ENCODE measurements at regions not wholly inside any gene's neighbourhood (a gene's known extent, or its start where the extent isn't known, plus 50 kb on each side); places are given as distances from the start of the nearest gene placed in this dataset.

DNA sequence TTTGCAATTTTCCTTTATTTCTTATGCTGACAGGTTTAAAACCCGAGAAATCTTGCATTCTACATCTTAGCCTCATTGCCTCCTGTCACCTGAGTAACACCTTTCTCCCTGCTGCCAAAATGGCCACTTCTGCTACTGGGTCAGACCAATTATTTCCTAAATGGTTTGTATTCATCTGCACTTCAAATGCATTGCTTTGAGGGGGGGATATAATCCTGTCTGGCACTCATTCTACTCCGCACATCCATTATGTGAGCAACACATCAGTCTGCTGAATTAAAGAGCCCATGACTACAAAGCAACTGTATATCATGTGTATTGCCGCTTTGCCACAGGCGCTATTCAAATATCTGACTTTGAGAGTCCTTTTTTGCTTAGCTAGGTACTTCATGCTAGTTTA, 141.6 kb upstream of the TSHZ2 start:
- Histone ChIP-seq H3K9ac (no peak overlapping the region), H3K27me3 (replicated peaks; ENCODE audit: insufficient read depth) (no peaks in the 10 kb centered on the region), H4K20me1 (ENCODE audit: insufficient read depth) (no peaks in the 10 kb centered on the region), H3K36me3 (ENCODE audit: low read depth) (no peaks in the 10 kb centered on the region), H3K79me2 (ENCODE audit: insufficient read depth) (no peaks in the 10 kb centered on the region), H3K27ac (no peak overlapping the region), H3K9me2 (ENCODE audit: insufficient read depth) (no peaks in the 10 kb centered on the region), H3K4me1 (ENCODE audit: insufficient read depth) (peaks cover 10% of the 10 kb centered on the region), H3K4me3 (no peak overlapping the region), H3K9me3 (ENCODE audit: low read depth) (no peaks in the 10 kb centered on the region), H3K4me2 (ENCODE audit: unreplicated experiment) (no peak overlapping the region), H2AFZ (no peak overlapping the region), H3F3A (ENCODE audit: insufficient read depth) (no peaks in the 10 kb centered on the region)
- no peak for TF ChIP-seq EZH2 (IDR thresholded peaks at IDR 0.05; ENCODE audit: insufficient read depth, poor library complexity, severe bottlenecking)
- no peak for TF ChIP-seq EZH2phosphoT487 (IDR thresholded peaks at IDR 0.05; ENCODE audit: insufficient read depth, low read depth)
- no peak for DNase-seq
- in situ Hi-C loops (cut with MboI): no loop called here
- 74 to 76% methylated on average over 4 of the region's 4 CpGs for WGBS, 2 experiments (ENCODE audit: low coverage in 1 of 2, low lambda C conversion rate in 2 of 2, missing lambda C conversion rate in 2 of 2)

GRCh38 chr20:52829111-52829510, 143.0 kb upstream of the TSHZ2 start:
- TF ChIP-seq EZH2phosphoT487 (IDR thresholded peaks at IDR 0.05; ENCODE audit: insufficient read depth, low read depth): no peak
- TF ChIP-seq EZH2 (IDR thresholded peaks at IDR 0.05; ENCODE audit: insufficient read depth, poor library complexity, severe bottlenecking): no peak
- H3K9ac ChIP-seq: no peak overlapping the region
- H2AFZ ChIP-seq: no peak overlapping the region
- in situ Hi-C loops (cut with MboI): no loop called here
- no peaks in the 10 kb centered on the region for H3K36me3 ChIP-seq (ENCODE audit: low read depth)
- H3K4me1 ChIP-seq (ENCODE audit: insufficient read depth): peaks cover 10% of the 10 kb centered on the region
- H3K9me3 ChIP-seq (ENCODE audit: low read depth): no peaks in the 10 kb centered on the region
- H3K79me2 ChIP-seq (ENCODE audit: insufficient read depth): no peaks in the 10 kb centered on the region
- H3K27me3 ChIP-seq (replicated peaks; ENCODE audit: insufficient read depth): no peaks in the 10 kb centered on the region
- no peaks in the 10 kb centered on the region for H3F3A ChIP-seq (ENCODE audit: insufficient read depth)
- no peak overlapping the region for H3K27ac ChIP-seq
- no peaks in the 10 kb centered on the region for H4K20me1 ChIP-seq (ENCODE audit: insufficient read depth)
- no peaks in the 10 kb centered on the region for H3K9me2 ChIP-seq (ENCODE audit: insufficient read depth)
- H3K4me3 ChIP-seq: no peak overlapping the region
- DNase-seq: no peak
- no peak overlapping the region for H3K4me2 ChIP-seq (ENCODE audit: unreplicated experiment)

- Histone ChIP-seq H3K4me2 (ENCODE audit: unreplicated experiment) (peak overlapping the region; percentile 1), H3K9me2 (ENCODE audit: insufficient read depth) (no peaks in the 10 kb centered on the region), H3F3A (ENCODE audit: insufficient read depth) (no peaks in the 10 kb centered on the region), H3K36me3 (ENCODE audit: low read depth) (no peaks in the 10 kb centered on the region), H3K9ac (no peak overlapping the region), H3K4me1 (ENCODE audit: insufficient read depth) (peaks cover 10% of the 10 kb centered on the region), H3K27ac (no peak overlapping the region), H4K20me1 (ENCODE audit: insufficient read depth) (no peaks in the 10 kb centered on the region), H3K27me3 (replicated peaks; ENCODE audit: insufficient read depth) (no peaks in the 10 kb centered on the region), H3K4me3 (no peak overlapping the region), H3K9me3 (ENCODE audit: low read depth) (no peaks in the 10 kb centered on the region), H3K79me2 (ENCODE audit: insufficient read depth) (no peaks in the 10 kb centered on the region), H2AFZ (no peak overlapping the region)
- WGBS, 2 experiments (ENCODE audit: low coverage in 1 of 2, low lambda C conversion rate in 2 of 2, missing lambda C conversion rate in 2 of 2): 0% methylated on average over 1 of the region's 1 CpG
- in situ Hi-C loops (cut with MboI): no loop called here
- peak; percentile 34 for DNase-seq
- TF ChIP-seq EZH2 (IDR thresholded peaks at IDR 0.05; ENCODE audit: insufficient read depth, poor library complexity, severe bottlenecking): no peak
- TF ChIP-seq EZH2phosphoT487 (IDR thresholded peaks at IDR 0.05; ENCODE audit: insufficient read depth, low read depth): no peak
Measured at GRCh38 chr20:52828199-52828598, 144.0 kb upstream of the TSHZ2 start.

DNA sequence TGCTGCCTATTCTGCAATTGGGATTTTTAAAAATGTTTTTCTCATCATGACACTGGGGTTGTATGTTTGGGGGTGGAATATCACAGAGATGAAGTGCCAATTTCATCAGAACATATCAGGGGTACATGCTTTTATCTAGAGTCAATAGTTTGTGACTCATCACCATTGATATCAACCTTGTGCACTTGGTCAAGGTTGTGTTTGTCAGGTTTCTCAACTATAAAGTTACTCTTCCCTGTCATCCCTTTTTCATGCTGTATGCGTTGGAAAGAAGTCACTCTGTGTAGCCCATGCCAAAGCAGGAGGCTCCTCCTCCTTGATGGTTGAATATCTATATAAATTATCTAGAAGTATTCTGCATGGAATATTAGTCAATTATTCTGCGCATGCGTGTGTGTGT, 145.4 kb upstream of the TSHZ2 start:
- no peaks in the 10 kb centered on the region for H3K9me3 ChIP-seq (ENCODE audit: low read depth)
- H3K9me2 ChIP-seq (ENCODE audit: insufficient read depth): no peaks in the 10 kb centered on the region
- WGBS, 2 experiments (ENCODE audit: low coverage in 1 of 2, low lambda C conversion rate in 2 of 2, missing lambda C conversion rate in 2 of 2): 87 to 94% methylated on average over 3 of the region's 3 CpGs
- H3F3A ChIP-seq (ENCODE audit: insufficient read depth): no peaks in the 10 kb centered on the region
- H2AFZ ChIP-seq: no peak overlapping the region
- H3K4me1 ChIP-seq (ENCODE audit: insufficient read depth): peaks cover 10% of the 10 kb centered on the region
- H3K9ac ChIP-seq: no peak overlapping the region
- no peak overlapping the region for H3K4me2 ChIP-seq (ENCODE audit: unreplicated experiment)
- H3K27me3 ChIP-seq (replicated peaks; ENCODE audit: insufficient read depth): no peaks in the 10 kb centered on the region
- H3K36me3 ChIP-seq (ENCODE audit: low read depth): no peaks in the 10 kb centered on the region
- no peak overlapping the region for H3K4me3 ChIP-seq
- H3K27ac ChIP-seq: no peak overlapping the region
- H4K20me1 ChIP-seq (ENCODE audit: insufficient read depth): no peaks in the 10 kb centered on the region
- DNase-seq: no peak
- in situ Hi-C loops (cut with MboI): no loop called here
- TF ChIP-seq EZH2phosphoT487 (IDR thresholded peaks at IDR 0.05; ENCODE audit: insufficient read depth, low read depth) (no peak), EZH2 (IDR thresholded peaks at IDR 0.05; ENCODE audit: insufficient read depth, poor library complexity, severe bottlenecking) (no peak)
- no peaks in the 10 kb centered on the region for H3K79me2 ChIP-seq (ENCODE audit: insufficient read depth)

DNA sequence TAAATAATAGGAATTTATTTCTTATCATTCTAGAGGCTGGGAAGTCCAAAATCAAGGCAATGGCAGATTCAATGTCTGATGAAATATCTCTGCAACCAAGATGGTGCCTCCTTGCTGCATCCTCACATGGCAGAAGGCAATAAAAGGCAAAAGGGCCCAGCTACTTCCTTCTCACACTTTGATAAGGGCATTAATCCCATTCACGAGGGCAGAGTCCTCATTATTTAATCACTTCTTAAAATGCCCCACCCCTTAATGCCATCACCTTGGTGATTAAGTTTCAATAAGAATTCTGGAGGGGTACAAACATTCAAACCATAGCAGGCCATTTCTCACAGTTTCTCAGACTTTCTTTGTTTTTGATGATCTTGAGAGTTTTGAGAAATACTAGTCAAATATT, 145.8 kb upstream of the TSHZ2 start:
- no peaks in the 10 kb centered on the region for H4K20me1 ChIP-seq (ENCODE audit: insufficient read depth)
- no peaks in the 10 kb centered on the region for H3K9me2 ChIP-seq (ENCODE audit: insufficient read depth)
- H3K4me1 ChIP-seq (ENCODE audit: insufficient read depth): peaks cover 10% of the 10 kb centered on the region
- no peaks in the 10 kb centered on the region for H3K27me3 ChIP-seq (replicated peaks; ENCODE audit: insufficient read depth)
- H3K9me3 ChIP-seq (ENCODE audit: low read depth): no peaks in the 10 kb centered on the region
- DNase-seq: no peak
- TF ChIP-seq EZH2phosphoT487 (IDR thresholded peaks at IDR 0.05; ENCODE audit: insufficient read depth, low read depth): no peak
- TF ChIP-seq EZH2 (IDR thresholded peaks at IDR 0.05; ENCODE audit: insufficient read depth, poor library complexity, severe bottlenecking): no peak
- no peak overlapping the region for H2AFZ ChIP-seq
- H3K4me2 ChIP-seq (ENCODE audit: unreplicated experiment): no peak overlapping the region
- WGBS, 2 experiments (ENCODE audit: low coverage in 1 of 2, low lambda C conversion rate in 2 of 2, missing lambda C conversion rate in 2 of 2): 69 to 95% methylated on average over 1 of the region's 1 CpG
- H3K27ac ChIP-seq: no peak overlapping the region
- H3F3A ChIP-seq (ENCODE audit: insufficient read depth): no peaks in the 10 kb centered on the region
- no peaks in the 10 kb centered on the region for H3K36me3 ChIP-seq (ENCODE audit: low read depth)
- H3K79me2 ChIP-seq (ENCODE audit: insufficient read depth): no peaks in the 10 kb centered on the region
- in situ Hi-C loops (cut with MboI): no loop called here
- H3K4me3 ChIP-seq: no peak overlapping the region
- H3K9ac ChIP-seq: no peak overlapping the region
